AG09309 (cell line): ENCODE measurements at regions not wholly inside any gene's neighbourhood (a gene's known extent, or its start where the extent isn't known, plus 50 kb on each side); places are given as distances from the start of the nearest gene placed in this dataset.

Source experiments
- DNase-seq: peaks from one replicate; pipeline ENCODE4 v3.0.0-alpha.2; 2010; ENCODE audit warnings: low read depth
- H3K4me3 ChIP-seq: 2 replicates; pipeline ENCODE4 v1.5.1; 2011; ENCODE audit warnings: mild to moderate bottlenecking, low read depth, low read length, moderate library complexity; ENCODE audit not compliant: control insufficient read depth
- CTCF ChIP-seq: IDR thresholded peaks from 2 replicates; pipeline ENCODE4 v1.5.1; 2011; ENCODE audit warnings: mild to moderate bottlenecking, low read depth, low read length, inconsistent platforms; ENCODE audit not compliant: insufficient read depth, control insufficient read depth; ENCODE audit errors: missing control alignments

- TF ChIP-seq CTCF, result no peak
- no peak for DNase-seq
- H3K4me3 ChIP-seq, result no peak overlapping the region
Observed at GRCh38 chr10:61029411-61029810, 85.4 kb upstream of the RHOBTB1 start.

- peak; percentile 27 for DNase-seq
- no peak for TF ChIP-seq CTCF
- no peak overlapping the region for H3K4me3 ChIP-seq
Observed at GRCh38 chr10:61028861-61029361, 84.9 kb upstream of the RHOBTB1 start.

- no peak for DNase-seq
- H3K4me3 ChIP-seq, result no peak overlapping the region
- TF ChIP-seq CTCF, result peak; percentile 69
Observed at GRCh38 chr10:61024856-61025201, 80.8 kb upstream of the RHOBTB1 start.

GRCh38 chr10:61024151-61024855 lies 80.3 kb upstream of the RHOBTB1 start:
- H3K4me3 ChIP-seq, result no peak overlapping the region
- TF ChIP-seq CTCF, result no peak
- DNase-seq, result no peak

GRCh38 chr10:61023053-61023452 lies 79.1 kb upstream of the RHOBTB1 start:
- no peak for TF ChIP-seq CTCF
- H3K4me3 ChIP-seq, result no peak overlapping the region
- no peak for DNase-seq

GRCh38 chr10:61021926-61022325 lies 77.9 kb upstream of the RHOBTB1 start:
- DNase-seq, result no peak
- H3K4me3 ChIP-seq, result no peak overlapping the region
- TF ChIP-seq CTCF, result no peak

GRCh38 chr10:61020420-61021158 lies 76.6 kb upstream of the RHOBTB1 start:
- no peak for DNase-seq
- TF ChIP-seq CTCF, result no peak
- no peak overlapping the region for H3K4me3 ChIP-seq
